GM19328 (cell line): ENCODE measurements at regions not wholly inside any gene's neighbourhood (a gene's known extent, or its start where the extent isn't known, plus 50 kb on each side); places are given as distances from the start of the nearest gene placed in this dataset.

Experiments
- ATAC-seq: cut with Tn5 transposase; IDR thresholded peaks from one replicate; pipeline ENCODE4 v1.9.1; 2021; ENCODE audit warnings: mild to moderate bottlenecking, moderate library complexity; ENCODE audit not compliant: unreplicated experiment

GRCh38 chrX:98514032-98514431, 1630.3 kb downstream of the RPA4 start:
- no peak for ATAC-seq

- ATAC-seq: no peak
These were observed 1632.4 kb downstream of the RPA4 start for GRCh38 chrX:98516120-98516519.

- no peak for ATAC-seq
These were observed 1639.3 kb downstream of the RPA4 start for GRCh38 chrX:98523026-98523425.

GRCh38 chrX:98523521-98523920, 1639.8 kb downstream of the RPA4 start:
- no peak for ATAC-seq

GRCh38 chrX:98548519-98548918, 1664.8 kb downstream of the RPA4 start:
- ATAC-seq: no peak

GRCh38 chrX:98568795-98569194, 1685.1 kb downstream of the RPA4 start:
- ATAC-seq: no peak

- ATAC-seq: no peak
These were observed 1722.2 kb downstream of the RPA4 start for GRCh38 chrX:98605941-98606340.

GRCh38 chrX:98607739-98608138, 1724.0 kb downstream of the RPA4 start:
- no peak for ATAC-seq

- ATAC-seq: no peak
These were observed 1743.9 kb downstream of the RPA4 start for GRCh38 chrX:98627645-98628044.

- ATAC-seq: no peak
These were observed 1753.7 kb downstream of the RPA4 start for GRCh38 chrX:98637451-98637850.

- no peak for ATAC-seq
These were observed 1762.6 kb downstream of the RPA4 start for GRCh38 chrX:98646351-98646750.

- ATAC-seq: no peak
These were observed 1755.5 kb downstream of the PCDH19 start for GRCh38 chrX:98654565-98654964.
